Lower leg skin (tissue), 3 donors: ENCODE measurements at regions not wholly inside any gene's neighbourhood (a gene's known extent, or its start where the extent isn't known, plus 50 kb on each side); places are given as distances from the start of the nearest gene placed in this dataset.

Experiments used
- POLR2A ChIP-seq, 2 donors: fragments of 450-650 bp; IDR thresholded peaks; one replicate each; pipeline ENCODE4 v1.6.1; 2016 to 2017; ENCODE audit warnings: antibody characterized with exemption in 2 of 2, mild to moderate bottlenecking in 1 of 2, moderate library complexity in 1 of 2
- TF ChIP-seq, protein P1 (sequence below), 3 donors: fragments of 450-650 bp; IDR thresholded peaks; one replicate each; pipeline ENCODE4 v1.5.1; 2016; ENCODE audit warnings: antibody characterized with exemption in 3 of 3, mild to moderate bottlenecking in 3 of 3, moderate library complexity in 2 of 3

- TF ChIP-seq, protein P1, sequence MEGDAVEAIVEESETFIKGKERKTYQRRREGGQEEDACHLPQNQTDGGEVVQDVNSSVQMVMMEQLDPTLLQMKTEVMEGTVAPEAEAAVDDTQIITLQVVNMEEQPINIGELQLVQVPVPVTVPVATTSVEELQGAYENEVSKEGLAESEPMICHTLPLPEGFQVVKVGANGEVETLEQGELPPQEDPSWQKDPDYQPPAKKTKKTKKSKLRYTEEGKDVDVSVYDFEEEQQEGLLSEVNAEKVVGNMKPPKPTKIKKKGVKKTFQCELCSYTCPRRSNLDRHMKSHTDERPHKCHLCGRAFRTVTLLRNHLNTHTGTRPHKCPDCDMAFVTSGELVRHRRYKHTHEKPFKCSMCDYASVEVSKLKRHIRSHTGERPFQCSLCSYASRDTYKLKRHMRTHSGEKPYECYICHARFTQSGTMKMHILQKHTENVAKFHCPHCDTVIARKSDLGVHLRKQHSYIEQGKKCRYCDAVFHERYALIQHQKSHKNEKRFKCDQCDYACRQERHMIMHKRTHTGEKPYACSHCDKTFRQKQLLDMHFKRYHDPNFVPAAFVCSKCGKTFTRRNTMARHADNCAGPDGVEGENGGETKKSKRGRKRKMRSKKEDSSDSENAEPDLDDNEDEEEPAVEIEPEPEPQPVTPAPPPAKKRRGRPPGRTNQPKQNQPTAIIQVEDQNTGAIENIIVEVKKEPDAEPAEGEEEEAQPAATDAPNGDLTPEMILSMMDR (IDR thresholded peaks at IDR 0.05) = no peak
- TF ChIP-seq POLR2A (IDR thresholded peaks at IDR 0.05) = no peak
Measured at GRCh38 chr19:29117926-29118325, 95.0 kb downstream of the UQCRFS1 start.
